HG03460 (cell line): ENCODE measurements at regions not wholly inside any gene's neighbourhood (a gene's known extent, or its start where the extent isn't known, plus 50 kb on each side); places are given as distances from the start of the nearest gene placed in this dataset.
"Not testable (repeated sequence)": the region's sequence is repeated elsewhere in the genome, so short reads cannot be mapped to it uniquely, and the experiment has no call there.

ENCODE experiments used
- ATAC-seq: cut with Tn5 transposase; IDR thresholded peaks from one replicate; pipeline ENCODE4 v1.9.1; 2021; ENCODE audit not compliant: unreplicated experiment

DNA sequence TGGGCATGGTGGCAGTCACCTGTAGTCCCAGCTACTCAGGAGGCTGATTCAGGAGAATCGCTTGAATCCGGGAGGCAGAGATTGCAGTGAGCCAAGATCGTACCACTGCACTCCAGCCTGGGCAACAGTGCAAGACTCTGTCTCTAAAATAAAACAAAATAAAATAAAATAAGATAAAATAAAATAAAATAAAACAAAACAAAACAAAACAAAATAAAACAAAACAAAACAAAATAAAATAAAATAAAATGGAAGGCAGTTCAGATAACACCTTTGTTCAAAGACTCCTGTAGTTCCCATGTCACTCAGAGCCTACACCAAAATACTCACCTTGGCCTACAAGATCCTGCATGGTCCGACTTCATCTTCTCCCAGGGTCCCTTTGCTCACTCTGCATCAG lies 61.3 kb downstream of the SYF2 start:
- ATAC-seq: not testable (repeated sequence)

DNA sequence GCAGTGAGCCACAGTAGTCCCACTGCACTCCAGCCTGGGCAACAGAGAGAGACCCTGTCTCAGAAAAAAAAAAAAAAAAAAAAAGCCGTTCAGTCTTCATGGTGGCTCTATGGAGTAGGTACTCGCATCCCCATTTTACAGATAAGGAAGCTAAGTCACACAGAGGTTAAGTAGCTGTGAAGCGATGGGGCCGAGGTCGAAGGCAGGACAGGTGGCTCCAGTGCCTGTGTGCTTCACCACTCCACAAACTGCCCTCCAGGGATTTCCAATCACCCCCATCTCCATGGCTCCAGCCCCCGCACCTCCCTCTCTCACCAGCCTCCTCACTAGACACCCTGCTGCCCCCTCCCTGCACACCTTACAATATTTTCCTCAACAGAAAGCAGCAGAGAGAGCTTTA lies 61.9 kb downstream of the SYF2 start:
- no peak for ATAC-seq

DNA sequence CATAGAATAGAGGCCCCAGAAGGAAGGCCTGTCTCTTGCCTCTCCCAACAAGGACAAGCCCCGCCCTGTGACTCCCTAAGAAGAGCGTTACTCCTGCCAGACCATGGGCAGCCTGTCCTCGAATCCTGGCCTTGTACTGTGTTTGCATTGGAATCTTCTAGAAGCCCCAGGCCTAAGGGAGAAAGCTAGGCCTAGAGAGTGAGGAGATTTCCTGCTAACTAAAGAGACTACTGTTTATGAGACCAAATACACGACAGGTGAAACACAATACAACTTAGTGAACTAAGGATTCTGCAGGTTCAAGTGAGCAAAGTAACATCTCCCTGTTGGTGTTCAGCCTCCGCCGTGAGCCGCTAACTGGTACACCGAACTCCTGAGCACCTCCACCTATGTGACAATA lies 62.7 kb downstream of the SYF2 start:
- ATAC-seq: no peak

DNA sequence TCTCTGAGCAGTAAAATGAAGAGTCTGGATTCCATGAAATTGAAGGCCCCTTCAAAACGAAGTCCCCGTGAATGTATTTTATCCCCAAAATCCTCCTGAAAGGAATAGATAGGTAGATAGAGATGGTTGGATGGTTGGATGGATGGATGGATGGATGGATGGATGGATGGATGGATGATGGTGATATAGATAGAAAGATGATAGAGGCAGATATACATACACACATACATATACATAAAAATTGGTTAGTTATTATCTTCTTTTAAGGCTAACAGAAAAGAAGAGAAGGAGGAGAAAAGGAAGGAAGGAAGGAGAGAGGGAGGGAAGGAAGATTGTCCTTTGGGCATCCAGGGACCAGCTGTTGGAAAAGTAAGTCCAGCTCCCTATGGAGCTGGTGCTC lies 63.1 kb downstream of the SYF2 start:
- ATAC-seq: no peak

DNA sequence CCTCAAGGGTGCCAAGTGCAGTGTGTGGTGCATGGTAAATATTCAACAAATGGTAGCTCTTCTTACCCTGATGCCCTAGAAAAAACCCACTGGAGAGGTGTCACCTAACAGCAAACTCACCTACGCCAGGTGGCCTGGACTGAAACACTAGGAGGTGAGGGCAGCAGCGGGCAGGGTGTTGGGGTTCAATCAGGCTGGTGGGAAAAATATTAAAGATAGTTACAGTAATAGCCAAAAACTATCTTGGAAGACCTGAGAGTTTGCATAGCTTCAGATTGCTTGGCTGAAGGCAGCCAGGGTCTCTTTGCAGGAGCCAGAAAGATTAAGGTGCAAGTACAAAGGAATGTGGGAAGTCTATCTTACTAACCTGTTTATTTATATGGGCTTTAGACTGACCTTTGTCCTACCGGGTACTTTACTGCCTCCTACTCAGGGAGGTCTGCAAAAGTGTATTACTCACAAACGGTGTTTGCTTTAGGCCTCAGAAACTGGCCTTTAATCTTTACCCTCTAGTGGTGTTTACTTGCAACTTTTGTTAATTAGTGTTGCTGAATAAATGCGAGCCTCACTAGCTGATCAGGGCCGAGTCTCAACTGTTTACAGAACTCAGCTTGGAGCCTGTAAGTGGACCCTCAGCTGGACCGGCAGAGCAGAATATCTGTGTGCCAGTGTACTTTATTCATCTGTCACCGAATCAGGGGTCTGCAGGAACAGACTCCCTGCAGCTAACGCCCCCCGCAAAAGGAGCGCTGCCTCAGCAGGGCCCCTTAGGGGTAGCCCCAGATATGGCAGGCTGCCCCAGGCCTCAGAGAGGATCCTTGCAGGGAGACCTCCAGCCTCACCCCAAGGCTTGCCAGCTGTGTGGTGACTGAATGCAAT lies 63.9 kb downstream of the SYF2 start:
- no peak for ATAC-seq

DNA sequence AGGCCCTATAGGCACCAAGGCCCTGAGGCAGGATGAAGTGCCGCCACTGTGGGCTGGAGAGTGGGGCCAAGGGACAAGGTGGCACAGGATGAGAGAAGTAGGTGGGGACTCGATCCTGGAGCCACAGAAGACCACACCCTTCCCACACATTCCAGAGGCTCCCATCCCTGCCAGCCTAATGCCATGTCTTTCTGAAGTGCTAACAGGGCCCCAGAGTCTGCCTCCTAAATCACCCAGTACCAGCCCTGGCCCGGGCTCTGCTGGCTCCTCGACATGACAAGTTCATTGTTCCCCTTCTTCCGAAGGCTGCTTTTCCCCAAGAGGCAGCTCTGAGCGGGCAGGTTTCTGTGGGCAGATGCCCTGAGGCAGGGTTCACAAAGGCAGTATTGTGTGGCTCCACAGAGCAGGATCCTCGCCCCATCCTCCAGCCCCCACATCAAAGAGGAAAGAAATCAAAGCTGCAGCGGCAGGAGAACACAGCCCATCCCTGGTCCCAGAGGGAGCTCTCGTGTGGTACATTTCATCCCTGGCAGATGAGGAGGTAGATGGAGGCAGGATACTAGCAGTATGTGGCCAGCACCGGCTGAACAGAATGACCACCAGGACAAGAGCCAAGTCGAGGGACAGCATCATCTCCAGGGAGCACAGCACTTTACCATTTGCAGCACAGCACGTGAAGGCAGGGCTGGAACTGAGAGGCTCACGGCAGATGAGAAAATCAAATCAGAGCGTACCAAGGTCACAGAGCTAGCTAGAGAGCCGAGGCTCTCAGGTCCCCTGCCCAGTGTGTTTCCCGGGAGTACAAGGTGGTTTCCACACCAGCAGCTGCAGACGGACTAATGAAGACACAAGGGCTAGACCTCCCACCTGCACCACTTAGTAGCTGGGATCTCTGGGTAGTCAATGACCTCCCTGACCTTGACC lies 64.8 kb downstream of the SYF2 start:
- no peak for ATAC-seq

DNA sequence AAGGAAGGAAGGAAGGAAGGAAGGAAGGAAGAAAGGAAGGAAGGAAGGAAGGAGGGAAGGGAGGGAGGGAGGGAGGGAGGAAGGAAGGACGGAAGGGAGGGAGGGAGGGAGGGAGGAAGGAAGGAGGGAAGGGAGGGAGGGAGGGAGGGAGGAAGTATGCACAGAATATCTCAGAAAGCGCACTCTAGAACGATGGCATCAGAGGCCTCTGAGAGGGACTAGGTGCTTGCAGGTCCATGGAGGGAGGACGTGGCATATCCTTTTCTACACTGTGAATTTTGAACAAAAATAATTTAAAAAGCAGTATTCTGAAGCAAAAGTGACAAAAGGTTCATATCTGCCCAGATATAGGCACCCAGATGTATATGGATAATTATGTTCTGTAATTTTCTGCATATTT lies 65.5 kb downstream of the SYF2 start:
- ATAC-seq: no peak

DNA sequence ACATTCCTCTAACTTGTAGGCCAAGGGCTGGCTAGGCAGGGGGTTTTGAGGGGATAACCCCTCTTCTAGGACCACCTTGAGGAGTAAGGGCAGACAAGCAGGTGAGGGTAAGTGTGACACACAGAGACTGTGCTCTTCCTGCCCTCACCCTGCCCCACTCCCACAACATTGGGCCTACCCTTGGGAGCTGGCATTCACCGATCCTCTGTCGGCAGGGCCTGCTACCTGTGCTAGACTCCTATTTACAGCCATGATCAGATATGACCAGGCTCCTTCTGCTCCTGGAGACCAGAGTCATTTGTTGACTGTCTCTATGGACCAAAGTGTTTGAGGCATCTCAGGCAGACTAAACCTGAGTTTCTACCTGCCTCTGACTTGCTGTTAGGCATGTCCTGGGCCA lies 68.3 kb downstream of the SYF2 start:
- ATAC-seq: no peak

DNA sequence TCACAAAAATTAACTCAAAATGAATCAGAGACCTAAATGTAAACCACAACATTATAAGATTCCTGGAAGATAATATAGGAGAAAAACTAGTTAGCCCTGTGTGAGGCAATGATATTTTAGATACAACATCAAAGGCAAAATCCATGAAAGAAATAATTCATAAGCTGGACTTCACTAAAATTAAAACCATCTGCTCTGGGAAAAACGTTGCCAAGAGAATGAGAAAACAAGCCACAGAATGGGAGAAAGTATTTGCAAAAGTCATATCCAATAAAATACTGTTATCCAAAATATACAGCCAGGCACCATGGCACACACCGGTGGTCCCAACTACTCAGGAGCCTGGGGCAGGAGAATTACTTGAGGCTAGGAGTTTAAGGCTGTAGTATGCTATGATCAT lies 70.3 kb downstream of the SYF2 start:
- no peak for ATAC-seq

DNA sequence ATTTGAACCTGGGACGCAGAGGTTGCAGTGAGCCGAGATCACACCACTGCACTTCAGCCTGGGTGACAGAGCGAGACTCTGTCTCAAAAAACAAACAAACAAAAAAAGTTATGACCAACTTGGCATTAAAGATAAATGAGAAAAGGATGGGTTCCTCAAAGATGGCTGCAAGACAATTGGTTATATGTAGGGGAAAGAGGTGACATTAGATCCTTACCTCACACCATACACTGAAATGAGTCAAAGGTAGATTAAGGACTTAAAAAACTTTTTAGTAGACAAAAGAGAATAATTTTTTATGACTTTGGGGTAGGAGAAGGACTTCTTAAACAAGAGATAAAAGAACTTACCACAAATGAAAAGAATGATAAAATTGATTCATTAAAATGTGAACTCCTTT lies 74.5 kb downstream of the SYF2 start:
- ATAC-seq: no peak

DNA sequence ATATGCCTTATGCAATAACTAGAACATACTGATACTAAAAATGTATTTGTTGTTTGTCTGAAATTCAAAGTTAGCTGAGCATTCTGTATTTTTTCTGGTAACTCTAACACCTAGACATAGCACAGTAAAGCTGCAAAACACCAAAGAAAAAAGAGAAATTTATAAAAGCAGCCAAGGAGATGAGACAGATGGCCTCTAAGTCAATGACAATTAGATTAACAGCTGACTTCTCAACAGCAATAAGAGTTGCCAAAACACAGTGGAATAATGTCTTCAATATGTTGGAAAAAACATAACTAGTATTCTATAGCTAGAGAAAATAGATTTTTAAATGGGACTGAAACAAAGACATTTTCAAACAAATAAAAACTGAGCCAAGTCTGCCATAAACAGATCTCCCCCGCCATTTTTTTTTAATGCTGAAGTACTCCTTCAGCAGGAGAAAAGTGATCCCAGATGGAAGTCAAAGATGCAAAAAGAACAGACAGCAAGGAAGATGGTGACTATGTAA lies 81.3 kb downstream of the SYF2 start:
- no peak for ATAC-seq

DNA sequence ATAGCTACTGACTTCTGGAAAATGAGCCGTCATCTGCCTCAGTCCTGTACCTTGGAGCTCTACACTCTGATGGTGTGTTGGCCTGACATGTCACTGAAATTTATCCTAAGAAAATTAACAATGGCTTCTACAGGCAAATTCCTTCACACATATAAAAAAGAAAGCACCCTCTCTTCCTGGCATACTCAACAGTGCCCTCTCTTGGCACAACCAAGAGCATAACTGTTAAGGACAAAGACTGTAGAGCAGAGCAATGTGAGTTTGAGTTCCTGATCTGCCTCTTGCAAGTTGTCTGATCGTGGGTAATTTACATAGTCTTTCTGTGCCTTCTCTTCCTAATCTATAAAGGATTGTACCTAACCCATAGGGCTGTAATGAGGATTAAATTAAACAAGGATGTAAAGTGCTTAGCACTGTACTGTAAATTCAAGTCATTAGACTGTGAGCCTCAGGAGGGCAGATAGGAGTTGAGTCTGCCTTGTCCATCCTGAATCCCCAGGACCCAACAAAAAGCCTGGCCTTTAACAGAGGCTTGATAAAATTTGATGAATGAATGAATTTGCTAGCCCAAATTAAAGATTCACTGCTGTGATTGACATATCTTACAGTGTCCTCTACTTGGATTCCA lies 83.5 kb downstream of the SYF2 start:
- ATAC-seq: no peak

DNA sequence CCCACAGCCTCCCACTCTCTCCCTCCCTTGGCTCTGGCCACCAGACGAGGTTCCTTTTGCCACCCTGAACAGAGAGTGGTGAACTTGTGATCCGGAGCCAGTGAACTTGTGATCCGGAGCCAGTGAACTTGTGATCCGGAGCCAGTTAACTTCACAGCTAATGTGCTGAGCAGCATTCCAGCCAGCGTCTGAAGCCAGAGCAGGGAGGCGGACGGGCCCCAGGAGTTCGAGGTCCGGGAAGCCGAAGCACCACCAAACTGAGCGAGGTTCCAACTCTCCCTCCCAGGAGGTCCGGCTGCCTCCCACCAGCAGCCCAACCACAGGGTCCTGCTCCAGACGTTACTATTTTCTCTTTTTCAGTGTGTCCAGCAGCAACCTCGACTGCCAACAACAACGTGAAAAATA lies 85.8 kb downstream of the SYF2 start:
- no peak for ATAC-seq

DNA sequence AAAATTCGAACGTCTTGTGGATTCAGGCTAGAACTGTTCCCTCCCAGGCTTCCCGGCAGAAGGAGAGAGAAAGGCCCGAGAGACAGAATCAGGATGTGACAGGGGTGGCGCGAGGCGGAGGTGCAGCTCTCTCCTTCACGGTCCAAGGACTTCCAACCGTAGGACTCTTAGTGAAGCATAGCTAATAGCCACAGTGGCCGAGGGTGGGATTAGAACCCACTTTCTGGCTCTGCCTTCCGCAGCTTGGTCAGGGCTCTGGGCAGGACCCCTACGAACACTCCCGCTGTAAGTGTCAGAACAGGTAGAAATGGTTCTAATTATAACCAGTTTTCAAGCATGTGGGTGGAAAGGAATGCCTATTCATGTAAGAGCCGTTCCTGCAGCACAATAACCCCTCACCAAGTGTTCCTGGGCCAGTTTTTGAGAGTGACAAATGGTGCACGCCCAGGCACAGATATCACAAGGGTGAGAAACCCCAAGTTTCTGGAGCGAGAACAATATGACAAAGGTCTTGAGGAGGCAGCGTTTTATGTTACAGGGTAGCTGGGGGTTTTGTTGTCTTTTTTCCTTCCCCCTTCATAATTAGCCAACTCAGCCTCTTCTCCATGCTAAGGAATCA lies 86.4 kb downstream of the SYF2 start:
- no peak for ATAC-seq

DNA sequence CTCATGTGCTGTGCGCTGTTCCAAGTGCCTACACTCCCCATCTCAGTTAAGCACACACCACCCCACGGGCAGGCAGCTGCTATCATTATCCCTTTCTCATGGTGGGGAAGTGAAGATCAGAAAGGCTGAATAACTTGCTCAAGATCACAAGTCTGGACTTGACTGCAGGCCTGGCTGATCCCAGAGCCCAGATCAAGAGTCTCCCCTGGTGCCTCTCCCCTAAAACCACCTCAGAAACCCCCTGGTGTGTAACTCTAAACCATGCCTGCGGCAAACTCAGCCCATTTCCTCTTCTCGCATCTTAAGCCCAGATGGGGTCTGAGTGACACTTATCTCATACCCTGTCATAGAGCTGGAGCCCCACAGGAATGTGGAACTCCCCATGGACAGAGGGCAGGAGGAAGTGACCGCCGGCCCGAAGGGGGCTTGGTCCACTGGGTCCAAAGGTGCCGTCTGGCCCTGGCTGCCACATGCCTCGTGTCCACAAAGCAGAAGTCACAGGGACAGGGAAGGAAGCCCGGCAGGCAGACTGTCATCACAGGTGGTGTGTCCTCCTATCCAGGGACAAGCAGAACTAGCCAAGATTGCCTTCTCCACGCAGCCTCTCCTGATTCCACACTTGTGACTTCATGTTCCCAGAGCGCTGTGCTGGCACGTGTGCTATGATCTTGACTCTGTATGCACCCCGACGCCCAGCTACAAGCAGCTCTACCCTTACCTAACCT lies 92.1 kb downstream of the SYF2 start:
- ATAC-seq: peak; percentile 73

DNA sequence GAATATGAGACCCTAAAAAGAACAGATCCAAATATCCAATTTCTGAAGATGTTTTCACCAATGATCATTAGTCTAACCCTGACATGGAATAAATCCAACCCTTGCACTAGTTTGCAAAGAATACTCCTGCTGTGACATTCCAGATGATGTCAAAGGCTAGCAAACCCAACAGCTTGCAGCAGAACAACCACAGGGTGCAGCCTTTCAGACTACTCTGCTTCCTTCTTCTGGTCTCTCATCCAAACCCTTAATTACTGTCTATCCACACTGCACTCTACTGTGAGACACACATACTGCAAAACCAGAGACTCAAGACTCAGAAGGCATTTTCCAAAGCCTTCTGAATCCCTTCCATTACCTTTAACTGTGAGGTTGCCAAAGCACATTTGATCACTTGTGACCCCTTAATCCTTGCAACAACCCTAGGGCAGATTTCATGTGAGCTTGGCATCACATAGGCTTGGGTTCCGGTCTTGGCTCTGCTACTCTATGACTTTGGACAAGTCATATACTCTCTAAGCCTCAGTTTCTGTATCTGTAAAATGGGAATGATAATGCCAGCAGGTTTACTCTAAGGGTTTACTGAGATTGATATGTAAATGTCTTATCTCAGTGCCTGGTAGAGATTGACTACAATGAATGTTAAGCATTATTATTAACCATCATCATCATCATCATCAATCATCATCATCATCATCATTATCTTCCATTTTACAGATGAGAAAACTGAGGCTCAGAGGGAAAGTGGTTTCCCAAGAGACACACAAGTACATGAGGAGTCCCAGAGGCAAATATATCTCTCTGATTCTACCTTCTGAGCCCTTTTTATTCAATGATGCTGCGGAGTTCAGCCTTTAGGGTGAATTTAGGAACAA lies 94.5 kb downstream of the SYF2 start:
- no peak for ATAC-seq

DNA sequence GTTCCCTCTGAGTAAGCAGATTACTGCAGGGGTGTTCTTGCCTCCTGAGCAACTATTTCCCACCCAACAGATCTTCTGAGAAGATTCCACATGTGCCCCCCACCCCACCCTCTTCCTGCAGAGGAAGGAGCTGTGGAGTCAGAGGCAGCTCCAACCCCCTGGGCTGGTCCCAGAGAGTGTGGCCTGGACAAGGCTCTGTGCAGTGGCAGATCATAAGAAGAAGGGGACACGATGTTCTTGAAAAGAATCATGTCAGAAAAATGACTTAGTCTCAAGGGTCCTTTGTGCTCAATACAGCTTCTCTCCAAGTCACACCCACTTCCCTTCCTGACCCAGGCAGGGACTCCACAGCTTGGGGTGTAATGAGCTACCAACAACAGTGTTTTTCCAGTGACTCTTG lies 95.2 kb downstream of the SYF2 start:
- ATAC-seq: no peak

DNA sequence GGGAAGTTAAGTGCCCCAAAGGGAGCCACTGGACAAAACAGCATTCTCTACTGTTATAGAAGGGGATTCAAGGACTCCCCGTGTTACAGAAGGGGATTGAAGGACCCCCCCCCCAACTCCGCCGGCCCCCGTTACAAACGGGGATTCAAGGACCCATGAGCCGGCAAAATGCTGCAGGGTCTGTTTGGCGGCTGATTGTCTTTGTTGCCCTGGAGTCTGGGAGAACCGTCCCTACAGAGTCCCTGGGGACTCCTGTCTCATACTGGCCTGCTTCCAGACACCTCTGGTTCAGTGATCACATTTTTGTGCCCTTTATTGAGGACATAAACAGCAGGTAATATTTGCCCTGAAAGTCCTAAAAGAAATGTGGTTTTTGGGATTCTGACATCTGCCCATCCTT lies 96.4 kb downstream of the SYF2 start:
- ATAC-seq: no peak

DNA sequence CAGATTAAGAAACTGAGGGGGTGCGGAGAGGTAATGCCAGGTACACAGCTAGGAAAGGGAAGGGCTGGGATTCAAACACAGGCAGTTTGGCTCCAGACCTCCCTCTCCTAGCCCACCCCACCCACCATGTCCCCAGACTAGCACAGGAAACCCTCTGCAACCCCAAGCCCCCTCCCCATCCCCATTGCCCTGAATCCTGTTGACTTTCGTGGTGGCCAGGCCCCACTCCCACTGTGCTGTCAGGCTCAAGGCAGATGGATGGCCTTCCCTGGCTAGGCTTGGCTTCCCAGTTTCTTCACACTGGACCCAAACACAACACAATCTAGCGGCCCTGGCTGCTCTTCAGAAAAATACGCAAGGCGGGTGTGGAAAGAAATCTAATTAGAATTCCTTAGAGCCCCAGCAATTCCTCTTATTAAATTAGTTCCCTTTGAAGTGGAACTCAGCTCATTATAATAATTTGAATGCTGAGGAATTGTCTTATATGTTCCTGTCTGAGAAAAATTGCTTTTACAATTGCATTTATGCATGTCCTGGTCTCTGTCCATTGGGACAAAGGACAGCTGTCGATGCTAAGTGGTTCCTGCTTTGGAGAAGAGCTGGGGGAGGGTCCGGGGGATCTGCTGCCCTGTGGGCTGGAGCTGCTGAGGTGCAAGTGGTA lies 97.4 kb downstream of the SYF2 start:
- ATAC-seq: no peak
